Smooth muscle cell (in vitro differentiated cells): ENCODE measurements at regions not wholly inside any gene's neighbourhood (a gene's known extent, or its start where the extent isn't known, plus 50 kb on each side); places are given as distances from the start of the nearest gene placed in this dataset.

Source experiments
- DNase-seq: peaks from one replicate; lab custom pipeline; 2025; ENCODE audit not compliant: unreplicated experiment; lab: John Stamatoyannopoulos, UW
- H2AFZ ChIP-seq: fragments of 200-600 bp; sonication (generic); 2 replicates; pipeline ENCODE4 v1.6.0; 2016; ENCODE audit warnings: antibody characterized with exemption, low read depth, mild to moderate bottlenecking
- H3F3A ChIP-seq: fragments of 200-600 bp; sonication (generic); 2 replicates; pipeline ENCODE4 v1.6.0; 2017; ENCODE audit warnings: antibody characterized with exemption, low read depth
- H3K27ac ChIP-seq: fragments of 200-600 bp; sonication (generic); 2 replicates; pipeline ENCODE4 v1.5.1; 2016; ENCODE audit warnings: low read depth, mild to moderate bottlenecking
- H3K27me3 ChIP-seq: fragments of 200-600 bp; sonication (generic); 2 replicates; pipeline ENCODE4 v1.6.1; 2016; ENCODE audit warnings: low read depth, mild to moderate bottlenecking
- H3K36me3 ChIP-seq: fragments of 200-600 bp; sonication (generic); 2 replicates; pipeline ENCODE4 v1.5.1; 2016; ENCODE audit warnings: low read depth
- H3K4me1 ChIP-seq: fragments of 200-600 bp; sonication (generic); 2 replicates; pipeline ENCODE4 v1.5.1; 2016; ENCODE audit warnings: low read depth
- H3K4me2 ChIP-seq: fragments of 200-600 bp; sonication (generic); 2 replicates; pipeline ENCODE4 v1.6.0; 2016; ENCODE audit warnings: mild to moderate bottlenecking
- H3K4me3 ChIP-seq: fragments of 200-600 bp; sonication (generic); 2 replicates; pipeline ENCODE4 v1.5.1; 2016; ENCODE audit warnings: mild to moderate bottlenecking
- H3K79me2 ChIP-seq: fragments of 200-600 bp; sonication (generic); 2 replicates; pipeline ENCODE4 v1.6.0; 2016; ENCODE audit warnings: low read depth, mild to moderate bottlenecking
- H3K9ac ChIP-seq: fragments of 200-600 bp; sonication (generic); 2 replicates; pipeline ENCODE4 v1.6.0; 2016; ENCODE audit warnings: low read depth
- H3K9me3 ChIP-seq: fragments of 200-600 bp; sonication (generic); replicated peaks from 2 replicates; pipeline ENCODE4 v1.5.1; 2016; ENCODE audit warnings: low read depth
- H4K20me1 ChIP-seq: fragments of 200-600 bp; sonication (generic); 2 replicates; pipeline ENCODE4 v1.6.0; 2016; ENCODE audit warnings: low read depth
- CTCF ChIP-seq: fragments of 200-600 bp; sonication (generic); IDR thresholded peaks from 2 replicates; pipeline ENCODE4 v1.5.1; 2017; ENCODE audit warnings: borderline replicate concordance, mild to moderate bottlenecking, antibody characterized with exemption; ENCODE audit not compliant: insufficient read depth, poor library complexity, severe bottlenecking
- WGBS: methylation state at CpG from one replicate; pipeline ENCODE4 v1.1.7; 2016; ENCODE audit warnings: low lambda C conversion rate; 5-methylcytosine and 5-hydroxymethylcytosine counted together

- DNase-seq = no peak
- Histone ChIP-seq H3K9me3 (no peaks in the 10 kb centered on the region), H3K4me3 (no peak overlapping the region), H3K79me2 (no peaks in the 10 kb centered on the region), H3K4me2 (no peak overlapping the region), H3K27ac (no peak overlapping the region), H3K4me1 (peaks cover 7% of the 10 kb centered on the region), H4K20me1 (no peaks in the 10 kb centered on the region), H3K36me3 (no peaks in the 10 kb centered on the region), H3K27me3 (no peaks in the 10 kb centered on the region), H2AFZ (no peak overlapping the region), H3K9ac (no peak overlapping the region), H3F3A (no peaks in the 10 kb centered on the region)
- WGBS = 88% methylated on average over 4 of the region's 4 CpGs
- TF ChIP-seq CTCF = no peak
These were observed 242.6 kb upstream of the RASGEF1B start for GRCh38 chr4:81714291-81714690.

GRCh38 chr4:81712714-81713113, 241.0 kb upstream of the RASGEF1B start:
- Histone ChIP-seq H3K9ac (no peak overlapping the region), H3K4me2 (no peak overlapping the region), H2AFZ (no peak overlapping the region), H3F3A (no peaks in the 10 kb centered on the region), H3K4me3 (no peak overlapping the region), H3K36me3 (no peaks in the 10 kb centered on the region), H3K4me1 (peaks cover 7% of the 10 kb centered on the region), H3K9me3 (no peaks in the 10 kb centered on the region), H3K79me2 (no peaks in the 10 kb centered on the region), H4K20me1 (no peaks in the 10 kb centered on the region), H3K27me3 (no peaks in the 10 kb centered on the region), H3K27ac (no peak overlapping the region)
- DNase-seq = no peak
- TF ChIP-seq CTCF = no peak
- 90% methylated on average over 2 of the region's 2 CpGs for WGBS

- 86% methylated on average over 2 of the region's 2 CpGs for WGBS
- H3K27ac ChIP-seq = no peak overlapping the region
- H3F3A ChIP-seq = no peaks in the 10 kb centered on the region
- no peaks in the 10 kb centered on the region for H3K9me3 ChIP-seq
- no peak for DNase-seq
- no peaks in the 10 kb centered on the region for H4K20me1 ChIP-seq
- no peak for TF ChIP-seq CTCF
- no peaks in the 10 kb centered on the region for H3K36me3 ChIP-seq
- H2AFZ ChIP-seq = no peak overlapping the region
- no peaks in the 10 kb centered on the region for H3K79me2 ChIP-seq
- no peak overlapping the region for H3K4me2 ChIP-seq
- H3K4me3 ChIP-seq = no peak overlapping the region
- H3K4me1 ChIP-seq = no peaks in the 10 kb centered on the region
- H3K9ac ChIP-seq = no peak overlapping the region
- no peaks in the 10 kb centered on the region for H3K27me3 ChIP-seq
These were observed 232.8 kb upstream of the RASGEF1B start for GRCh38 chr4:81704461-81704860.

GRCh38 chr4:81700189-81700588, 228.5 kb upstream of the RASGEF1B start:
- WGBS = 69% methylated on average over 4 of the region's 4 CpGs
- Histone ChIP-seq H3K79me2 (no peaks in the 10 kb centered on the region), H3F3A (no peaks in the 10 kb centered on the region), H3K36me3 (no peaks in the 10 kb centered on the region), H3K4me2 (no peak overlapping the region), H4K20me1 (no peaks in the 10 kb centered on the region), H3K9me3 (no peaks in the 10 kb centered on the region), H3K4me3 (no peak overlapping the region), H3K9ac (no peak overlapping the region), H3K4me1 (peaks cover 6% of the 10 kb centered on the region), H2AFZ (no peak overlapping the region), H3K27ac (no peak overlapping the region), H3K27me3 (no peaks in the 10 kb centered on the region)
- TF ChIP-seq CTCF = no peak
- no peak for DNase-seq
